Gastroesophageal sphincter (tissue), 4 donors: ENCODE measurements at regions not wholly inside any gene's neighbourhood (a gene's known extent, or its start where the extent isn't known, plus 50 kb on each side); places are given as distances from the start of the nearest gene placed in this dataset.

Experiments
- ATAC-seq: fragments of 150-250 bp; one replicate; pipeline ENCODE4 v1.9.1; 2016; ENCODE audit warnings: mild to moderate bottlenecking, moderate library complexity
- H3K27ac ChIP-seq, 4 donors: fragments of 200-600 bp; sonication (generic) in 3 of 4; 1 replicate in 3 of 4; 2 replicates in 1 of 4; pipeline ENCODE4 v1.5.1; 2016 to 2019
- H3K27me3 ChIP-seq: fragments of 200-600 bp; sonication (generic); one replicate; pipeline ENCODE4 v1.5.1; 2019
- H3K36me3 ChIP-seq, 2 donors: fragments of 200-600 bp; sonication (generic); one replicate each; pipeline ENCODE4 v1.5.1; 2019; ENCODE audit warnings: control low read depth in 1 of 2
- H3K4me1 ChIP-seq, 3 donors: fragments of 200-600 bp; sonication (generic); 1 replicate in 2 of 3; 2 replicates in 1 of 3; pipeline ENCODE4 v1.5.1; 2016 to 2019; ENCODE audit warnings: control low read depth in 2 of 3
- H3K4me3 ChIP-seq, 2 donors: fragments of 200-600 bp; sonication (generic); one replicate each; pipeline ENCODE4 v1.5.1; 2019; ENCODE audit warnings: mild to moderate bottlenecking in 1 of 2, moderate library complexity in 1 of 2
- H3K9me3 ChIP-seq, 3 donors: fragments of 200-600 bp; sonication (generic); one replicate each; pipeline ENCODE4 v1.5.1; 2017 to 2019; ENCODE audit warnings: control low read depth in 2 of 3
- EP300 ChIP-seq: sonication (generic); formaldehyde crosslinking; IDR thresholded peaks from one replicate; pipeline ENCODE4 v1.6.1; 2017; ENCODE audit warnings: antibody characterized with exemption, mild to moderate bottlenecking
- POLR2A ChIP-seq, 2 donors: fragments of 450-650 bp; IDR thresholded peaks; one replicate each; pipeline ENCODE4 v1.6.1; 2017; ENCODE audit warnings: antibody characterized with exemption in 2 of 2, mild to moderate bottlenecking in 2 of 2, moderate library complexity in 1 of 2
- POLR2AphosphoS5 ChIP-seq: sonication (generic); formaldehyde crosslinking; IDR thresholded peaks from one replicate; pipeline ENCODE4 v1.6.1; 2017; ENCODE audit warnings: antibody characterized with exemption
- WGBS, 2 donors: methylation state at CpG; one replicate each; pipeline ENCODE4 v1.1.5; 2018; ENCODE audit warnings: low coverage in 1 of 2; 5-methylcytosine and 5-hydroxymethylcytosine counted together
- TF ChIP-seq, protein P1 (sequence below), 4 experiments: fragments of 200-600 bp in 2 of 4; fragments of 450-650 bp in 2 of 4; sonication (generic) in 1 of 4; IDR thresholded peaks; one replicate each; pipeline ENCODE4 v1.5.1; 2017 to 2019; ENCODE audit warnings: antibody characterized with exemption in 4 of 4, mild to moderate bottlenecking in 2 of 4, moderate library complexity in 2 of 4

DNA sequence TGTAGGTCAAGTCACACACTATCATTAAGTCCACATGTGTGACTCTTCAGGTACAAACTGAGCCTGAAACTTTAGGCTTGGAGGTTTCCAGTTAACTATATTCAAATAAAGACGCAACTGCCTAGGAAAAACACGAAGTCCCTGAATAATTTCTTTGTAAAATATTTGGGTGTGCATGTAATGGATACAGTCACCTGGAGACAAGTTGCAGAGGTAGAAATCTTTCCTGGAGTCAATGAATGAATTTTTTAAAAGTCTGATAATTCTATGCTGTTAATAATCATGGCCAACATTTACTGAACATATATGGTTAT is 132.7 kb downstream of the MTX3 start:
- H3K36me3 ChIP-seq = no peaks in the 10 kb centered on the region
- no peak overlapping the region for H3K27ac ChIP-seq
- ATAC-seq = no peak
- H3K4me3 ChIP-seq = no peak overlapping the region
- no peaks in the 10 kb centered on the region for H3K9me3 ChIP-seq
- 84 to 86% methylated on average over 2 of the region's 2 CpGs for WGBS, 2 donors
- no peaks in the 10 kb centered on the region for H3K4me1 ChIP-seq
- TF ChIP-seq, protein P1, sequence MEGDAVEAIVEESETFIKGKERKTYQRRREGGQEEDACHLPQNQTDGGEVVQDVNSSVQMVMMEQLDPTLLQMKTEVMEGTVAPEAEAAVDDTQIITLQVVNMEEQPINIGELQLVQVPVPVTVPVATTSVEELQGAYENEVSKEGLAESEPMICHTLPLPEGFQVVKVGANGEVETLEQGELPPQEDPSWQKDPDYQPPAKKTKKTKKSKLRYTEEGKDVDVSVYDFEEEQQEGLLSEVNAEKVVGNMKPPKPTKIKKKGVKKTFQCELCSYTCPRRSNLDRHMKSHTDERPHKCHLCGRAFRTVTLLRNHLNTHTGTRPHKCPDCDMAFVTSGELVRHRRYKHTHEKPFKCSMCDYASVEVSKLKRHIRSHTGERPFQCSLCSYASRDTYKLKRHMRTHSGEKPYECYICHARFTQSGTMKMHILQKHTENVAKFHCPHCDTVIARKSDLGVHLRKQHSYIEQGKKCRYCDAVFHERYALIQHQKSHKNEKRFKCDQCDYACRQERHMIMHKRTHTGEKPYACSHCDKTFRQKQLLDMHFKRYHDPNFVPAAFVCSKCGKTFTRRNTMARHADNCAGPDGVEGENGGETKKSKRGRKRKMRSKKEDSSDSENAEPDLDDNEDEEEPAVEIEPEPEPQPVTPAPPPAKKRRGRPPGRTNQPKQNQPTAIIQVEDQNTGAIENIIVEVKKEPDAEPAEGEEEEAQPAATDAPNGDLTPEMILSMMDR (IDR thresholded peaks at IDR 0.05) = no peak
- TF ChIP-seq EP300 = no peak
- no peak for TF ChIP-seq POLR2AphosphoS5
- TF ChIP-seq POLR2A (IDR thresholded peaks at IDR 0.05) = no peak
- H3K27me3 ChIP-seq = no peaks in the 10 kb centered on the region

DNA sequence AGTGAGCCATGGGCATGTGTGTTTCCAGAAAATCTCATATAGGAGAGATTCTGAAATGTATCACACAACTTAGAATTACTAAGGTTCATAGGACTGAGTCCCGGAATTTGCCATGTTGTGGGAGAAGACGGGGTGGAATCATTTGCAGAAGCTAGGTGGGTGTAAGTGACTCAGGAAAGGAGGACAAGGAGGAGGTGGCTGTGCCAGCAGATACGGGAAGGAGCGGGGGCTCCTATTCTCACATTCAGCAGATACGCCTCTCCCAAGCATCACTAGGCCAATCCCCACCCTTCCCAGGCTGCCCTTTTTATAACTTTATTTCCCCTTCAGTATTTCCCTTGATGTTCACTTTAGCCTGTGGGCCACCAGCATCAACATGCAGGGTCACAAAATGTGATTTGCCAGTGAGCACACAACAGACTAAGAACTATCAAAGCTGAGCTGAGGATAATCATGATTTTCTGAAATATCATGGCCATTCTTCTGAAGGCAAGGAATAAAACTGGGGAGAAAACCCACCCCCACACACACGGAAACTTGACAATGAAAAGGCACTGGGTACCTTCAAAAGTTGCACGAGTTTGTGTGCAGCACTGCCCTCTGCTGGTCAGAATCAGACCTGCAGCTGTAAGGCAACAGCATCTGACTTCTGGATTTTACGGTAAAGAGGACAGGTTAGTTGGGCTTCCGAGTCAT is 133.2 kb downstream of the MTX3 start:
- no peaks in the 10 kb centered on the region for H3K9me3 ChIP-seq
- no peak overlapping the region for H3K4me3 ChIP-seq
- H3K27ac ChIP-seq = no peak overlapping the region
- TF ChIP-seq EP300 = no peak
- TF ChIP-seq, protein P1 (IDR thresholded peaks at IDR 0.05) = peak; percentile 84 to 95 (median 91)
- WGBS, 2 donors = 41 to 44% methylated on average over 8 of the region's 9 CpGs
- no peaks in the 10 kb centered on the region for H3K36me3 ChIP-seq
- ATAC-seq = peak; percentile 48
- H3K27me3 ChIP-seq = no peaks in the 10 kb centered on the region
- no peaks in the 10 kb centered on the region for H3K4me1 ChIP-seq

DNA sequence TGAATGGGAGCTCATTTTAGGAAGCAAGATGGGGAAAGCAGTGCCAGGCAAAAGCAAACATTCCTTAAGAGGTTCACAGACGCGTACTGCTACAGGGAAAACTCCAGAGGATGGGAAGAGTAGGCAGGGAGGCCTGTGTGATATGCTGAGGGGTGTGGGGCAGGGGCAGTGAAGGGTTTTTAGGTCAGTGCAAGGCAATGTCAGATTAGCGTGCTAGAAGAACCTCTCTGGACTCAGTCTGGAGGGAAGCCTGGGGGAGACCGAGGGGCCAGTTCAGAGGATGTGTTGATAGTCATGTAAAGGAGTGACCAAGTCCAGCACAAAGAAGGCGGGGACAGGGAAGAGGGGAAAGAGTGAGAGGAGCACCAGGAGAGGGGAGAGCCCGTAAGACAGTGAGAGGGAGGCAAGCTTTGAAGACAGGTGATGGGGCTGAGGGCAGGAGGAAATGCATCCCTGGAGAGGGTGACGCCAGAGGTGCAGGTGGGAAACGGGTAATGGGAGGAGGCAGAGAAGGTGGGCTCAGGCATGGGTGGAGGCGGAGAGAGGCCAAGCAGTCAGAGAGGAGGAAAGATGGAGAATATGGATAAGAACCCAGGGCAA is 134.5 kb downstream of the MTX3 start:
- 90 to 92% methylated on average over 9 of the region's 9 CpGs for WGBS, 2 donors
- Histone ChIP-seq H3K4me3 (no peak overlapping the region), H3K27ac (no peak overlapping the region), H3K4me1 (no peaks in the 10 kb centered on the region), H3K27me3 (no peaks in the 10 kb centered on the region), H3K36me3 (no peaks in the 10 kb centered on the region), H3K9me3 (no peaks in the 10 kb centered on the region)
- TF ChIP-seq POLR2A (IDR thresholded peaks at IDR 0.05) = no peak
- TF ChIP-seq, protein P1 (IDR thresholded peaks at IDR 0.05) = no peak
- no peak for TF ChIP-seq EP300
- TF ChIP-seq POLR2AphosphoS5 = no peak
- no peak for ATAC-seq

DNA sequence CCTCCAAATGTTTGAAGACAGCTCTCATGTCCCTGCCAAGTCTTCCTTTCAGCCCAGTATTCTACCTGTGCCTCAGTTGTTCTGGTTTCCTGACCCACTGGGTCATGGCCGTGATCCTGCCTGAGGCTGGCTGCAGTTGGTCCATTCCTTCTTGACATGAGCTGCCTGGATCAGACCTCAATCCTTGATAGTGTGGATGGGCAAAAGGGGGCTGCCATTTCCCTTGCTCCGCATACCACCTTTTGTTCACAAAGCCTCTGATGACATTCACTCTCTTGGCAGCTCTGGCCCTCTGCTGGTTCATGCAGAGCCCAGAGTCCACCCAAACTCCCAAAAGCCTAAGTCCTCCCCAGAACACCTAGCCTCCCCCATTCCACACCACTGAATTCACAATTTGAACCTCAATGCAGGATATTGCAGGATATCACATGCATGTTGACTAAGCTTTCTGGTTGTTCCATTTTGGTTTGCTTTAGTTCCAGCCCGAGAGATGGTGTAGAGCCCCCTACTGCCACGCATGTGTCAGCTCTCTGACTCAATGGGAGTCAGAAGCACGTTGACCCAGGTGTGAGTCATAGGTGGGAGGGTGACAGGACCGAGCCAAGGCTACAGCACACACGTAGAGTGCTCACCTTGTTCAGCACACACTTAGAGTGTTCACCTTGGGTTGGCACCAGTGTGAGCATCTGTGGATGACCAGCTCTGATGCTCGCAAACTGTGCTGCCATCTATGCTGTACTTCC is 137.2 kb downstream of the MTX3 start:
- ATAC-seq = no peak
- H3K9me3 ChIP-seq = no peaks in the 10 kb centered on the region
- H3K4me3 ChIP-seq = no peak overlapping the region
- no peaks in the 10 kb centered on the region for H3K27me3 ChIP-seq
- peaks cover 0 to 12% (median 5%) of the 10 kb centered on the region in 3 donors for H3K4me1 ChIP-seq
- no peak overlapping the region for H3K27ac ChIP-seq
- no peaks in the 10 kb centered on the region for H3K36me3 ChIP-seq
- 87 to 100% methylated on average over 2 to 3 of the region's 8 CpGs for WGBS, 2 donors
- TF ChIP-seq POLR2AphosphoS5 (no peak), EP300 (no peak), POLR2A (IDR thresholded peaks at IDR 0.05) (no peak)
- TF ChIP-seq, protein P1 (IDR thresholded peaks at IDR 0.05) = no peak
